ENCODE measurements at regions not wholly inside any gene's neighbourhood (a gene's known extent, or its start where the extent isn't known, plus 50 kb on each side); places are given as distances from the start of the nearest gene placed in this dataset.

DNA sequence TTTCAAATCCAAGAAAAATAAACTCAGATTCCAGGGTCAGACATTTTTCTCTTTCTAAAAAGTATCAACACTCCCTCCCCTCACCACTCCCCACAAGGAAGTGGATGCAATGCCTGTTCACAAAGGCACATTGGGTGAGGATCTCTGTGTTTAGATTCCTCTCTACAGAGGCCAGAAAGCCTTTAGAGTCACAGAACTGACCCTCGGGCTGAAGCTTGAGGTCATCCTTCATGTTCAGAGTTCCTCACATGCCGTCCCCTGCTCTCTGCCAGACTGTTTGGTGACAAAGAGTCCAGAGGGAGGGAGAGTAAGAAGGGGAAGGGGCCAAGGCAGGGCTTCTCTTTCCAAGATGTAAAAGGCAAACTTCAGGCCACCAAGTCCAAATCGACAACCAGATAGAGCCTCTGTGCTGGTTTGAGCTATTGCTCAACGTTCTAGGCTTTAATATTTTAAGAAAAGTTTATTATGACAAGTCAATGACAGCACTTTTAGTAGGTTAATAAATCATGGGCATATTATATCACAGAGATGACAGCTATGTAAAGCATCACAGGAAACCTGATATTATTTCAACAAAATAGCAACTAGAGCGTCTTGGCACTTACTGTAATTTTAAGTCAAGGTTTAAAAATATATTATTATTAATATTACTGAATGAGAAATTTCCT, 269.4 kb downstream of the ETAA1 start:
- no peak for TF ChIP-seq TOX (CRISPR knock-in tag; IDR thresholded peaks at IDR 0.05; ENCODE audit: borderline replicate concordance)
- no peak for TF ChIP-seq POU6F1 (CRISPR knock-in tag; IDR thresholded peaks at IDR 0.05; ENCODE audit: borderline replicate concordance, low read depth)
- TF ChIP-seq SNAI2 (CRISPR knock-in tag; IDR thresholded peaks at IDR 0.05) = no peak
- TF ChIP-seq ZNF565 (CRISPR knock-in tag; conservative IDR thresholded peaks at IDR 0.05; ENCODE audit: low read depth) = no peak
- no peak for TF ChIP-seq BACH2 (CRISPR knock-in tag; IDR thresholded peaks at IDR 0.05; ENCODE audit: borderline replicate concordance)
- no peak for TF ChIP-seq ZNF70 (CRISPR knock-in tag; IDR thresholded peaks at IDR 0.05)
- no peak for TF ChIP-seq ZFP30 (CRISPR knock-in tag; IDR thresholded peaks at IDR 0.05)
- no peak for TF ChIP-seq TCF4 (CRISPR knock-in tag; IDR thresholded peaks at IDR 0.05; ENCODE audit: borderline replicate concordance)
- TF ChIP-seq PPARA (CRISPR knock-in tag; IDR thresholded peaks at IDR 0.05; ENCODE audit: borderline replicate concordance) = no peak
- TF ChIP-seq CSDC2 (CRISPR knock-in tag; IDR thresholded peaks at IDR 0.05) = no peak
- TF ChIP-seq ARNTL (CRISPR knock-in tag; IDR thresholded peaks at IDR 0.05; ENCODE audit: borderline replicate concordance, low read depth) = no peak
- no peak for TF ChIP-seq CREB5 (CRISPR knock-in tag; IDR thresholded peaks at IDR 0.05; ENCODE audit: low read depth)
- TF ChIP-seq, protein P1, sequence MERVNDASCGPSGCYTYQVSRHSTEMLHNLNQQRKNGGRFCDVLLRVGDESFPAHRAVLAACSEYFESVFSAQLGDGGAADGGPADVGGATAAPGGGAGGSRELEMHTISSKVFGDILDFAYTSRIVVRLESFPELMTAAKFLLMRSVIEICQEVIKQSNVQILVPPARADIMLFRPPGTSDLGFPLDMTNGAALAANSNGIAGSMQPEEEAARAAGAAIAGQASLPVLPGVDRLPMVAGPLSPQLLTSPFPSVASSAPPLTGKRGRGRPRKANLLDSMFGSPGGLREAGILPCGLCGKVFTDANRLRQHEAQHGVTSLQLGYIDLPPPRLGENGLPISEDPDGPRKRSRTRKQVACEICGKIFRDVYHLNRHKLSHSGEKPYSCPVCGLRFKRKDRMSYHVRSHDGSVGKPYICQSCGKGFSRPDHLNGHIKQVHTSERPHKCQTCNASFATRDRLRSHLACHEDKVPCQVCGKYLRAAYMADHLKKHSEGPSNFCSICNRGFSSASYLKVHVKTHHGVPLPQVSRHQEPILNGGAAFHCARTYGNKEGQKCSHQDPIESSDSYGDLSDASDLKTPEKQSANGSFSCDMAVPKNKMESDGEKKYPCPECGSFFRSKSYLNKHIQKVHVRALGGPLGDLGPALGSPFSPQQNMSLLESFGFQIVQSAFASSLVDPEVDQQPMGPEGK (CRISPR knock-in tag; IDR thresholded peaks at IDR 0.05; ENCODE audit: borderline replicate concordance) = no peak
- no peak for TF ChIP-seq ZNF8 (CRISPR knock-in tag; IDR thresholded peaks at IDR 0.05)
- TF ChIP-seq OSR1 (CRISPR knock-in tag; IDR thresholded peaks at IDR 0.05) = no peak
- TF ChIP-seq TSHZ2 (CRISPR knock-in tag; IDR thresholded peaks at IDR 0.05) = no peak
- no peak for TF ChIP-seq ZC3H10 (CRISPR knock-in tag; IDR thresholded peaks at IDR 0.05)
- TF ChIP-seq ZFP3 (CRISPR knock-in tag; IDR thresholded peaks at IDR 0.05) = no peak
- no peak for TF ChIP-seq GLIS3 (CRISPR knock-in tag; IDR thresholded peaks at IDR 0.05)

GRCh38 chr2:67667054-67667908, 270.1 kb downstream of the ETAA1 start:
- TF ChIP-seq TOX (CRISPR knock-in tag; IDR thresholded peaks at IDR 0.05; ENCODE audit: borderline replicate concordance) (no peak), ZNF70 (CRISPR knock-in tag; IDR thresholded peaks at IDR 0.05) (peak; percentile 17; the same call in 1 of the 2 replicates)
- ATAC-seq = no peak

More for the DNA sequence above, 269.4 kb downstream of the ETAA1 start:
- ATAC-seq = no peak

- TF ChIP-seq CREB5 (CRISPR knock-in tag; IDR thresholded peaks at IDR 0.05; ENCODE audit: low read depth) = no peak
- TF ChIP-seq POU6F1 (CRISPR knock-in tag; IDR thresholded peaks at IDR 0.05; ENCODE audit: borderline replicate concordance, low read depth) = no peak
- TF ChIP-seq ZNF70 (CRISPR knock-in tag; IDR thresholded peaks at IDR 0.05) = no peak
- TF ChIP-seq ZFP3 (CRISPR knock-in tag; IDR thresholded peaks at IDR 0.05) = no peak
- no peak for TF ChIP-seq ZNF8 (CRISPR knock-in tag; IDR thresholded peaks at IDR 0.05)
- TF ChIP-seq, protein P2, sequence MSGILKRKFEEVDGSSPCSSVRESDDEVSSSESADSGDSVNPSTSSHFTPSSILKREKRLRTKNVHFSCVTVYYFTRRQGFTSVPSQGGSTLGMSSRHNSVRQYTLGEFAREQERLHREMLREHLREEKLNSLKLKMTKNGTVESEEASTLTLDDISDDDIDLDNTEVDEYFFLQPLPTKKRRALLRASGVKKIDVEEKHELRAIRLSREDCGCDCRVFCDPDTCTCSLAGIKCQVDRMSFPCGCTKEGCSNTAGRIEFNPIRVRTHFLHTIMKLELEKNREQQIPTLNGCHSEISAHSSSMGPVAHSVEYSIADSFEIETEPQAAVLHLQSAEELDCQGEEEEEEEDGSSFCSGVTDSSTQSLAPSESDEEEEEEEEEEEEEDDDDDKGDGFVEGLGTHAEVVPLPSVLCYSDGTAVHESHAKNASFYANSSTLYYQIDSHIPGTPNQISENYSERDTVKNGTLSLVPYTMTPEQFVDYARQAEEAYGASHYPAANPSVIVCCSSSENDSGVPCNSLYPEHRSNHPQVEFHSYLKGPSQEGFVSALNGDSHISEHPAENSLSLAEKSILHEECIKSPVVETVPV (CRISPR knock-in tag; IDR thresholded peaks at IDR 0.05) = no peak
- TF ChIP-seq ZNF565 (CRISPR knock-in tag; conservative IDR thresholded peaks at IDR 0.05; ENCODE audit: low read depth) = no peak
- TF ChIP-seq SNAI2 (CRISPR knock-in tag; IDR thresholded peaks at IDR 0.05) = no peak
- TF ChIP-seq OSR1 (CRISPR knock-in tag; IDR thresholded peaks at IDR 0.05) = no peak
- TF ChIP-seq RARB (CRISPR knock-in tag; IDR thresholded peaks at IDR 0.05) = no peak
- no peak for TF ChIP-seq ARNTL (CRISPR knock-in tag; IDR thresholded peaks at IDR 0.05; ENCODE audit: borderline replicate concordance, low read depth)
- TF ChIP-seq BACH2 (CRISPR knock-in tag; IDR thresholded peaks at IDR 0.05; ENCODE audit: borderline replicate concordance) = no peak
- no peak for TF ChIP-seq ZFP30 (CRISPR knock-in tag; IDR thresholded peaks at IDR 0.05)
- TF ChIP-seq ESRRG (CRISPR knock-in tag; IDR thresholded peaks at IDR 0.05) = no peak
- TF ChIP-seq CSDC2 (CRISPR knock-in tag; IDR thresholded peaks at IDR 0.05) = no peak
- ATAC-seq = no peak
These were observed 271.4 kb downstream of the ETAA1 start for GRCh38 chr2:67668538-67668937.
